HepG2 (cell line): ENCODE measurements at regions not wholly inside any gene's neighbourhood (a gene's known extent, or its start where the extent isn't known, plus 50 kb on each side); places are given as distances from the start of the nearest gene placed in this dataset.

Experiments used
- EP300 ChIP-seq, 3 experiments: sonication (generic) in 1 of 3; formaldehyde crosslinking in 1 of 3; IDR thresholded peaks; 2 replicates each; pipeline versions ENCODE4 v1.5.1 to v1.6.1; 2011 to 2020; ENCODE audit warnings: low read depth in 2 of 3, low read length in 2 of 3, borderline replicate concordance in 1 of 3, improper control_type of control experiment in 1 of 3, mild to moderate bottlenecking in 1 of 3, missing genetic modification reagents in 1 of 3, moderate library complexity in 1 of 3
- EZH2 ChIP-seq: conservative IDR thresholded peaks from 2 replicates; pipeline ENCODE4 v1.6.1; 2012; ENCODE audit warnings: mild to moderate bottlenecking, low read depth, low read length, moderate library complexity
- MXI1 ChIP-seq: IDR thresholded peaks from 3 replicates; pipeline ENCODE4 v1.6.1; 2012; ENCODE audit warnings: low read depth, low read length, inconsistent platforms, borderline replicate concordance
- NFATC3 ChIP-seq: sonication (generic); formaldehyde crosslinking; IDR thresholded peaks from 2 replicates; pipeline ENCODE4 v1.5.1; 2020; ENCODE audit warnings: mild to moderate bottlenecking, missing genetic modification reagents
- NR2F6 ChIP-seq, 2 experiments: IDR thresholded peaks; 2 replicates each; pipeline ENCODE4 v1.6.1; 2016; ENCODE audit warnings: antibody characterized with exemption in 1 of 2, mild to moderate bottlenecking in 1 of 2
- POLR2A ChIP-seq, 2 experiments: IDR thresholded peaks; 2 replicates each; pipeline ENCODE4 v1.6.1; 2011; ENCODE audit warnings: low read depth in 2 of 2, low read length in 2 of 2, mild to moderate bottlenecking in 1 of 2, moderate library complexity in 1 of 2; ENCODE audit not compliant: insufficient read depth in 1 of 2
- RXRA ChIP-seq: sonication (generic); formaldehyde crosslinking; IDR thresholded peaks from 2 replicates; pipeline ENCODE4 v1.5.1; 2020; ENCODE audit warnings: missing genetic modification reagents
- ZBTB38 ChIP-seq: sonication (generic); formaldehyde crosslinking; IDR thresholded peaks from 2 replicates; pipeline ENCODE4 v1.5.1; 2020; ENCODE audit warnings: mild to moderate bottlenecking, missing genetic modification reagents
- TF ChIP-seq, protein P1 (sequence below), 2 experiments: sonication (generic) in 1 of 2; formaldehyde crosslinking in 1 of 2; IDR thresholded peaks; 2 replicates each; pipeline versions ENCODE4 v1.4.0 to v1.6.1; 2016 to 2020; ENCODE audit warnings: borderline replicate concordance in 1 of 2, low read depth in 1 of 2, mild to moderate bottlenecking in 1 of 2, missing genetic modification reagents in 1 of 2
- TF ChIP-seq, protein P2 (sequence below): sonication (generic); formaldehyde crosslinking; IDR thresholded peaks from 2 replicates; pipeline ENCODE4 v1.4.0; 2020; ENCODE audit warnings: missing genetic modification reagents

DNA sequence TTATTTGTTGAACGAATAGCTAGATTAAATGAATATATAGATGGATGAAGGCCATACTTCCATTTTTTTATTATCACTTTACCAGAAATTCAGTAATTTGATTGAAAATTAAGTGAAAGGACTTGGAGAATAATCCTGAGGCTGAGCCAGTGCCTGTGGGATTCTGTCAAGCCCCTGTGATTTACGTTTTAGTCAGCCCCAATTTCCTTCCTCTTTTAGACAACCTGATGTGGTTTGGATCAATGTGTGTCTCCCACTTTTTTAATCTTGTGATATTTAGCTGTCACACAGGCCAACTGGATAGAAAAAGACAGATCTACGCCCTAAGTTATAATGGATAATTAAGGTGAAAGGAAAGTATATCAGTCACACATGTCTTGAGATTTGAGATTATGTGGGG, 188.8 kb downstream of the EDN1 start:
- TF ChIP-seq POLR2A (IDR thresholded peaks at IDR 0.05; ENCODE audit: insufficient read depth in 1 of 2, low read depth in 2 of 2, low read length in 2 of 2) (no peak), MXI1 (no peak), EP300 (IDR thresholded peaks at IDR 0.05; ENCODE audit: low read depth in 2 of 2, low read length in 2 of 2) (no peak), EP300 (CRISPR knock-in tag; IDR thresholded peaks at IDR 0.05; ENCODE audit: borderline replicate concordance) (no peak), ZBTB38 (CRISPR knock-in tag) (no peak), NFATC3 (no peak), EZH2 (no peak), NR2F6 (IDR thresholded peaks at IDR 0.05) (no peak), NR2F6 (CRISPR knock-in tag; IDR thresholded peaks at IDR 0.05) (no peak), RXRA (CRISPR knock-in tag) (no peak)
- TF ChIP-seq, protein P1, sequence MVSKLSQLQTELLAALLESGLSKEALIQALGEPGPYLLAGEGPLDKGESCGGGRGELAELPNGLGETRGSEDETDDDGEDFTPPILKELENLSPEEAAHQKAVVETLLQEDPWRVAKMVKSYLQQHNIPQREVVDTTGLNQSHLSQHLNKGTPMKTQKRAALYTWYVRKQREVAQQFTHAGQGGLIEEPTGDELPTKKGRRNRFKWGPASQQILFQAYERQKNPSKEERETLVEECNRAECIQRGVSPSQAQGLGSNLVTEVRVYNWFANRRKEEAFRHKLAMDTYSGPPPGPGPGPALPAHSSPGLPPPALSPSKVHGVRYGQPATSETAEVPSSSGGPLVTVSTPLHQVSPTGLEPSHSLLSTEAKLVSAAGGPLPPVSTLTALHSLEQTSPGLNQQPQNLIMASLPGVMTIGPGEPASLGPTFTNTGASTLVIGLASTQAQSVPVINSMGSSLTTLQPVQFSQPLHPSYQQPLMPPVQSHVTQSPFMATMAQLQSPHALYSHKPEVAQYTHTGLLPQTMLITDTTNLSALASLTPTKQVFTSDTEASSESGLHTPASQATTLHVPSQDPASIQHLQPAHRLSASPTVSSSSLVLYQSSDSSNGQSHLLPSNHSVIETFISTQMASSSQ (IDR thresholded peaks at IDR 0.05; ENCODE audit: low read depth): no peak
- TF ChIP-seq, protein P1 (CRISPR knock-in tag; IDR thresholded peaks at IDR 0.05; ENCODE audit: borderline replicate concordance): no peak
- TF ChIP-seq, protein P2, sequence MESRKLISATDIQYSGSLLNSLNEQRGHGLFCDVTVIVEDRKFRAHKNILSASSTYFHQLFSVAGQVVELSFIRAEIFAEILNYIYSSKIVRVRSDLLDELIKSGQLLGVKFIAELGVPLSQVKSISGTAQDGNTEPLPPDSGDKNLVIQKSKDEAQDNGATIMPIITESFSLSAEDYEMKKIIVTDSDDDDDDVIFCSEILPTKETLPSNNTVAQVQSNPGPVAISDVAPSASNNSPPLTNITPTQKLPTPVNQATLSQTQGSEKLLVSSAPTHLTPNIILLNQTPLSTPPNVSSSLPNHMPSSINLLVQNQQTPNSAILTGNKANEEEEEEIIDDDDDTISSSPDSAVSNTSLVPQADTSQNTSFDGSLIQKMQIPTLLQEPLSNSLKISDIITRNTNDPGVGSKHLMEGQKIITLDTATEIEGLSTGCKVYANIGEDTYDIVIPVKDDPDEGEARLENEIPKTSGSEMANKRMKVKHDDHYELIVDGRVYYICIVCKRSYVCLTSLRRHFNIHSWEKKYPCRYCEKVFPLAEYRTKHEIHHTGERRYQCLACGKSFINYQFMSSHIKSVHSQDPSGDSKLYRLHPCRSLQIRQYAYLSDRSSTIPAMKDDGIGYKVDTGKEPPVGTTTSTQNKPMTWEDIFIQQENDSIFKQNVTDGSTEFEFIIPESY: no peak
